ENCODE measurements at regions not wholly inside any gene's neighbourhood (a gene's known extent, or its start where the extent isn't known, plus 50 kb on each side); places are given as distances from the start of the nearest gene placed in this dataset.
A peak's percentile ranks its signal among the peaks of the same experiment; 100 is the strongest.
"Not testable (repeated sequence)": the region's sequence is repeated elsewhere in the genome, so short reads cannot be mapped to it uniquely, and the experiment has no call there.

- H3K4me3 ChIP-seq; H3K4me1 ChIP-seq; H3K27ac ChIP-seq; H3K27me3 ChIP-seq; intact Hi-C loops (cut with DNase I); H3K9me3 ChIP-seq; H3K36me3 ChIP-seq: not testable (repeated sequence)
- peak in 1 of 2 donors; percentile 19 for DNase-seq (ENCODE audit: low spot score in 2 of 2)
Observed at GRCh38 chr12:131295117-131295516, 341.4 kb downstream of the ADGRD1 start.

- H3K27ac ChIP-seq; intact Hi-C loops (cut with DNase I); H3K27me3 ChIP-seq; H3K9me3 ChIP-seq; H3K4me1 ChIP-seq; H3K36me3 ChIP-seq; H3K4me3 ChIP-seq: not testable (repeated sequence)
- DNase-seq (ENCODE audit: low spot score in 2 of 2) = peak in 1 of 2 donors; percentile 39
Observed at GRCh38 chr12:131295559-131295958, 341.9 kb downstream of the ADGRD1 start.

GRCh38 chr12:131296136-131296535 lies 342.4 kb downstream of the ADGRD1 start:
- H3K4me3 ChIP-seq; H3K9me3 ChIP-seq; H3K4me1 ChIP-seq; H3K27ac ChIP-seq; H3K27me3 ChIP-seq; H3K36me3 ChIP-seq; intact Hi-C loops (cut with DNase I): not testable (repeated sequence)
- peak in 1 of 2 donors; percentile 38 for DNase-seq (ENCODE audit: low spot score in 2 of 2)

GRCh38 chr12:131296651-131297050 lies 342.9 kb downstream of the ADGRD1 start:
- H3K36me3 ChIP-seq; H3K27ac ChIP-seq; H3K9me3 ChIP-seq; intact Hi-C loops (cut with DNase I); H3K4me1 ChIP-seq; H3K4me3 ChIP-seq; H3K27me3 ChIP-seq: not testable (repeated sequence)
- peak in 1 of 2 donors; percentile 50 for DNase-seq (ENCODE audit: low spot score in 2 of 2)

GRCh38 chr12:131298526-131299369 lies 345.0 kb downstream of the ADGRD1 start:
- H3K4me1 ChIP-seq; DNase-seq (ENCODE audit: low spot score in 2 of 2); H3K27me3 ChIP-seq; H3K4me3 ChIP-seq; H3K27ac ChIP-seq; H3K9me3 ChIP-seq; intact Hi-C loops (cut with DNase I); H3K36me3 ChIP-seq: not testable (repeated sequence)

GRCh38 chr12:131299370-131299701 lies 345.6 kb downstream of the ADGRD1 start:
- H3K9me3 ChIP-seq; H3K4me1 ChIP-seq; H3K36me3 ChIP-seq; H3K4me3 ChIP-seq; H3K27ac ChIP-seq; H3K27me3 ChIP-seq; intact Hi-C loops (cut with DNase I); DNase-seq (ENCODE audit: low spot score in 2 of 2): not testable (repeated sequence)

- H3K4me1 ChIP-seq; H3K36me3 ChIP-seq; H3K27me3 ChIP-seq; H3K27ac ChIP-seq; intact Hi-C loops (cut with DNase I); H3K9me3 ChIP-seq; DNase-seq (ENCODE audit: low spot score in 2 of 2); H3K4me3 ChIP-seq: not testable (repeated sequence)
Observed at GRCh38 chr12:131303576-131303975, 349.9 kb downstream of the ADGRD1 start.

- intact Hi-C loops (cut with DNase I); H3K27ac ChIP-seq; DNase-seq (ENCODE audit: low spot score in 2 of 2); H3K4me3 ChIP-seq; H3K4me1 ChIP-seq; H3K36me3 ChIP-seq; H3K27me3 ChIP-seq; H3K9me3 ChIP-seq: not testable (repeated sequence)
Observed at GRCh38 chr12:131304642-131305041, 350.9 kb downstream of the ADGRD1 start.

- H3K27me3 ChIP-seq = no peaks in the 10 kb centered on the region
- no peak overlapping the region for H3K27ac ChIP-seq
- H3K4me1 ChIP-seq = no peaks in the 10 kb centered on the region
- no peak for TF ChIP-seq CTCF (IDR thresholded peaks at IDR 0.05)
- intact Hi-C loops (cut with DNase I) = loop anchor here (5.0 kb wide), 1 partner anchor 333 kb away; no protein-coding TSS in a partner anchor
- peak in 1 of 2 donors; percentile 47 for DNase-seq (ENCODE audit: low spot score in 2 of 2)
- H3K9me3 ChIP-seq = no peaks in the 10 kb centered on the region
- no peak overlapping the region for H3K4me3 ChIP-seq
- H3K36me3 ChIP-seq = no peaks in the 10 kb centered on the region
Observed at GRCh38 chr12:131309700-131310099, 356.0 kb downstream of the ADGRD1 start.

GRCh38 chr12:131310227-131310969 lies 356.7 kb downstream of the ADGRD1 start:
- not testable (repeated sequence) for H3K4me1 ChIP-seq, H3K9me3 ChIP-seq, H3K36me3 ChIP-seq, H3K27me3 ChIP-seq, H3K4me3 ChIP-seq, H3K27ac ChIP-seq
- intact Hi-C loops (cut with DNase I) = loop anchor here (5.0 kb wide), 1 partner anchor 332 kb away; no protein-coding TSS in a partner anchor
- DNase-seq (ENCODE audit: low spot score in 2 of 2) = peak in 1 of 2 donors; percentile 60

- intact Hi-C loops (cut with DNase I) = loop anchor here (5.0 kb wide), 1 partner anchor 331 kb away; no protein-coding TSS in a partner anchor
Observed at GRCh38 chr12:131311279-131311722, 357.6 kb downstream of the ADGRD1 start.

More at GRCh38 chr12:131311279-131311722, 357.6 kb downstream of the ADGRD1 start:
- peak in 1 of 2 donors; percentile 45 for DNase-seq (ENCODE audit: low spot score in 2 of 2)
- not testable (repeated sequence) for H3K9me3 ChIP-seq, H3K4me3 ChIP-seq, H3K36me3 ChIP-seq, H3K27me3 ChIP-seq, H3K4me1 ChIP-seq, H3K27ac ChIP-seq

Data from ascending aorta (tissue), 2 donors.